Astrocyte (in vitro differentiated cells and primary cell): ENCODE measurements at regions not wholly inside any gene's neighbourhood (a gene's known extent, or its start where the extent isn't known, plus 50 kb on each side); places are given as distances from the start of the nearest gene placed in this dataset.

ENCODE experiments used
- EZH2 ChIP-seq: IDR thresholded peaks from 2 replicates; pipeline ENCODE4 v1.6.1; 2012; ENCODE audit warnings: mild to moderate bottlenecking, low read length, inconsistent platforms; ENCODE audit not compliant: insufficient read depth
- TF ChIP-seq, protein P1 (sequence below): IDR thresholded peaks from 2 replicates; pipeline ENCODE4 v1.5.1; 2011; ENCODE audit warnings: low read depth, mild to moderate bottlenecking, inconsistent platforms, low read length, moderate library complexity; ENCODE audit not compliant: insufficient read depth

DNA sequence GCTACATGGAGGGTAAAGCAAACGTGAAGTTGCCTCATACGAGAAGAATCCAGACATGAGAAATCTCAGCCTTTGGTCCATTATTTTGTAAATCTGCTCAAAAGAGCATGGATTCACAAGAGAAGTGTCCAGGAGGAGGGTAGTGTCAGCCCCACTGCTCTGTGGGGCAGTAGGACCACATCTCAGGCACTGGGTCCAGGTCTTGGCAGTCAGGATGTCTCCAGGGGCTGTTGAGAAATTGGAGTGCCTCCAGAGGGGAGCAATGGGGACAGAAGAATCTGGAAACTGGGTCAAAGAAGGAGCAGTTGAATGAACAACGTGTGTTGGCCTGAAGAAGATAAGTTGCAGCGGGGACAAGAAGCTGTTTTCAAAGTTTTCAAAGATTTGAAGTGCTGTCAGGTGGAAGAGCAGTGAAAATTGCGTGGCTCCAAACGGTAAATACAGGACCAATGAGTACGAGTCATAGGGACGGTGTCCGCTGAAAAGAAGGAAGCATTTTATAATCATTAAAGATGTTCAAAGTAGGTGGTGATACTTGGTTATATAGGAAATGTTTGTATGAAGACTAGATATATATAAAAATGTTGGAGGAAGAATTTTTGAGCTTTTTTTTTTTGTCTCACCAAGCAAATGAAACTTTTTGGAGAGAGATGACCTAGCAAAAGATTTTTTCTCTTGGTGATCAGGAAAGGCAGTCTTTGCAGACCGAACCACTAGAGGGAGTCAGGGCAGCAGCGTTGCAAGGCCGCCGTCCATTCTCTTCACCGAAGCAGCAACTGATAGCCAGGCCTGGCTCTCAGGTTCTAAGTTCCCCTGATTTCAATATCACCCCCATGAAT is 57.1 kb upstream of the ZBED3 start:
- TF ChIP-seq, protein P1, sequence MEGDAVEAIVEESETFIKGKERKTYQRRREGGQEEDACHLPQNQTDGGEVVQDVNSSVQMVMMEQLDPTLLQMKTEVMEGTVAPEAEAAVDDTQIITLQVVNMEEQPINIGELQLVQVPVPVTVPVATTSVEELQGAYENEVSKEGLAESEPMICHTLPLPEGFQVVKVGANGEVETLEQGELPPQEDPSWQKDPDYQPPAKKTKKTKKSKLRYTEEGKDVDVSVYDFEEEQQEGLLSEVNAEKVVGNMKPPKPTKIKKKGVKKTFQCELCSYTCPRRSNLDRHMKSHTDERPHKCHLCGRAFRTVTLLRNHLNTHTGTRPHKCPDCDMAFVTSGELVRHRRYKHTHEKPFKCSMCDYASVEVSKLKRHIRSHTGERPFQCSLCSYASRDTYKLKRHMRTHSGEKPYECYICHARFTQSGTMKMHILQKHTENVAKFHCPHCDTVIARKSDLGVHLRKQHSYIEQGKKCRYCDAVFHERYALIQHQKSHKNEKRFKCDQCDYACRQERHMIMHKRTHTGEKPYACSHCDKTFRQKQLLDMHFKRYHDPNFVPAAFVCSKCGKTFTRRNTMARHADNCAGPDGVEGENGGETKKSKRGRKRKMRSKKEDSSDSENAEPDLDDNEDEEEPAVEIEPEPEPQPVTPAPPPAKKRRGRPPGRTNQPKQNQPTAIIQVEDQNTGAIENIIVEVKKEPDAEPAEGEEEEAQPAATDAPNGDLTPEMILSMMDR, result peak; percentile 91
- no peak for TF ChIP-seq EZH2
